Osteocyte (in vitro differentiated cells): ENCODE measurements at regions not wholly inside any gene's neighbourhood (a gene's known extent, or its start where the extent isn't known, plus 50 kb on each side); places are given as distances from the start of the nearest gene placed in this dataset.

Experiments used
- DNase-seq: peaks from one replicate; pipeline ENCODE4 v3.0.0; 2021; ENCODE audit warnings: mixed read lengths; ENCODE audit not compliant: unreplicated experiment; ENCODE audit errors: extremely low spot score
- H3K27ac Mint-ChIP-seq: one replicate; pipeline ENCODE4 v1.8.0; 2021; ENCODE audit warnings: mild to moderate bottlenecking, mixed read lengths; ENCODE audit not compliant: unreplicated experiment
- H3K27me3 Mint-ChIP-seq: one replicate; pipeline ENCODE4 v1.8.0; 2021; ENCODE audit warnings: mixed read lengths; ENCODE audit not compliant: unreplicated experiment
- H3K36me3 Mint-ChIP-seq: one replicate; pipeline ENCODE4 v1.8.0; 2021; ENCODE audit warnings: mixed read lengths; ENCODE audit not compliant: unreplicated experiment
- H3K4me1 Mint-ChIP-seq: one replicate; pipeline ENCODE4 v1.8.0; 2021; ENCODE audit warnings: mixed read lengths; ENCODE audit not compliant: unreplicated experiment
- H3K4me3 Mint-ChIP-seq: one replicate; pipeline ENCODE4 v1.8.0; 2021; ENCODE audit warnings: mild to moderate bottlenecking, moderate library complexity, mixed read lengths; ENCODE audit not compliant: unreplicated experiment
- H3K9me3 Mint-ChIP-seq: one replicate; pipeline ENCODE4 v1.8.0; 2021; ENCODE audit warnings: mixed read lengths; ENCODE audit not compliant: unreplicated experiment
- TF ChIP-seq, protein P1 (sequence below): fragments of 200-600 bp; sonication (generic); IDR thresholded peaks from 2 replicates; pipeline ENCODE4 v1.5.0; 2021; ENCODE audit warnings: antibody characterized with exemption, mild to moderate bottlenecking, moderate library complexity

- Mint-ChIP-seq H3K4me1 (no peaks in the 10 kb centered on the region), H3K27me3 (no peaks in the 10 kb centered on the region), H3K36me3 (no peaks in the 10 kb centered on the region), H3K4me3 (no peak overlapping the region), H3K9me3 (peaks cover 30% of the 10 kb centered on the region), H3K27ac (no peak overlapping the region)
- no peak for DNase-seq
- TF ChIP-seq, protein P1, sequence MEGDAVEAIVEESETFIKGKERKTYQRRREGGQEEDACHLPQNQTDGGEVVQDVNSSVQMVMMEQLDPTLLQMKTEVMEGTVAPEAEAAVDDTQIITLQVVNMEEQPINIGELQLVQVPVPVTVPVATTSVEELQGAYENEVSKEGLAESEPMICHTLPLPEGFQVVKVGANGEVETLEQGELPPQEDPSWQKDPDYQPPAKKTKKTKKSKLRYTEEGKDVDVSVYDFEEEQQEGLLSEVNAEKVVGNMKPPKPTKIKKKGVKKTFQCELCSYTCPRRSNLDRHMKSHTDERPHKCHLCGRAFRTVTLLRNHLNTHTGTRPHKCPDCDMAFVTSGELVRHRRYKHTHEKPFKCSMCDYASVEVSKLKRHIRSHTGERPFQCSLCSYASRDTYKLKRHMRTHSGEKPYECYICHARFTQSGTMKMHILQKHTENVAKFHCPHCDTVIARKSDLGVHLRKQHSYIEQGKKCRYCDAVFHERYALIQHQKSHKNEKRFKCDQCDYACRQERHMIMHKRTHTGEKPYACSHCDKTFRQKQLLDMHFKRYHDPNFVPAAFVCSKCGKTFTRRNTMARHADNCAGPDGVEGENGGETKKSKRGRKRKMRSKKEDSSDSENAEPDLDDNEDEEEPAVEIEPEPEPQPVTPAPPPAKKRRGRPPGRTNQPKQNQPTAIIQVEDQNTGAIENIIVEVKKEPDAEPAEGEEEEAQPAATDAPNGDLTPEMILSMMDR: no peak
These were observed 934.0 kb upstream of the EEF2KMT start for GRCh38 chr16:6031567-6031966.

DNA sequence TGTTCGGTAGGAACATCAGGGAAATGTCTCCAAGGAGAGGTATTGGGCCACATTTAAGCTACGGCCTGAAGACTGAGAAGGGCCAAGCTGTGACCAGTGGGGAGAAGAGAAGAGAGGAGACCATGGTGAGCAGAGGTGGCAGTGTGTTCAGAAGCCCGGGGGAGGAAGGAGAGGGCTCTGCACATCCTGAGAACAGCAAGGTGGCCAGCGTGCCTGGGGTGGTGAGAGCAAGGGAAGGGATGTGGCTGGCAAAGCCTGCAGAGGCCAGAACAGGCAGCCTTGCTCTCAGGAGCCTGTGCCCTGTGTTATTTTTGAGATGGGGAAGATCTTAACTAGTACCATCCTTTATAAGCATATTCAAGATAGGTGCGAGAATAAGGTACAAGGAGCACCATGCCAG is 933.5 kb upstream of the EEF2KMT start:
- Mint-ChIP-seq H3K4me3 (no peak overlapping the region), H3K9me3 (peaks cover 30% of the 10 kb centered on the region), H3K27ac (no peak overlapping the region), H3K4me1 (no peaks in the 10 kb centered on the region), H3K27me3 (no peaks in the 10 kb centered on the region), H3K36me3 (no peaks in the 10 kb centered on the region)
- DNase-seq: no peak
- TF ChIP-seq, protein P1: no peak

DNA sequence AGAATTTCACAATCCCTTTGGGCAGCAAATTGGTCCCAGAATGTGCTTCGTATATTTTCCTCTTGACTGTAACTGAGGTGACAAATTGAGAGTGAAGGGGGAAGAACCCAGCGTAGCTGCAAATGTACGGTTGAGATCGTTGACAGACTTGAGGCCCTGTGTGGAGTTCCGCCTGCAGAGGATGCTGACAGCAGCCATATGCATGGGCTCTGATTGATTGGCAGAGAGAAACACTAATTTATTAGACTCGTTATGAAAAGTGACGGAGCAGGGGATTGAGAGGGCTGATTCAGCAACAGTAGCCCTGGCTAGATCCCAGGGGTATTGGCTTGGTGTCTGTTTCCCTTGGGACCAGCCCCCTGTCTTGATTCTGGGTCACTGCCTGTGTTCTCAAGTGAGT is 930.1 kb upstream of the EEF2KMT start:
- no peaks in the 10 kb centered on the region for H3K27me3 Mint-ChIP-seq
- H3K4me3 Mint-ChIP-seq: no peak overlapping the region
- peaks cover 39% of the 10 kb centered on the region for H3K9me3 Mint-ChIP-seq
- no peaks in the 10 kb centered on the region for H3K4me1 Mint-ChIP-seq
- DNase-seq: no peak
- TF ChIP-seq, protein P1: no peak
- no peak overlapping the region for H3K27ac Mint-ChIP-seq
- no peaks in the 10 kb centered on the region for H3K36me3 Mint-ChIP-seq

DNA sequence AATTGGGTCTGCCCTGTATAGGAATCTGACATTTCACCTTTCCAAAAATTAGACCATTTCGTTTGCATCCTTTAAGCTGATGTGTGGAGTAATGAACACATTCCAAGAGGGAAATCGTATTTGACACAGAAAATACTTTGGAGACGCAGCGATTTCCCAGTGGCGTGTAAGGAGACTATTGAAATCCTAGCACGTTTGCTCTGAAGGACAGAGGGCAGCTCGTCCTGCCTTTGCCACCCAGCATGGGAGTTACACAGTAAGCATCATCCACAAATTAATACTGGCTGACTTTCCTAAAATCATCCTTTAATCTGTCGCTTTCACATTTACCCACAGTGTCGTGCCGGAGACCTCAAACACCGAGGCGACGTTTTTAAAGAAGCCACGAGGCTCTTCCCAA is 925.9 kb upstream of the EEF2KMT start:
- Mint-ChIP-seq H3K27ac (no peak overlapping the region), H3K4me3 (no peak overlapping the region), H3K4me1 (no peaks in the 10 kb centered on the region), H3K9me3 (peaks cover 29% of the 10 kb centered on the region), H3K36me3 (no peaks in the 10 kb centered on the region), H3K27me3 (peaks cover 2% of the 10 kb centered on the region)
- DNase-seq: no peak
- TF ChIP-seq, protein P1: no peak

DNA sequence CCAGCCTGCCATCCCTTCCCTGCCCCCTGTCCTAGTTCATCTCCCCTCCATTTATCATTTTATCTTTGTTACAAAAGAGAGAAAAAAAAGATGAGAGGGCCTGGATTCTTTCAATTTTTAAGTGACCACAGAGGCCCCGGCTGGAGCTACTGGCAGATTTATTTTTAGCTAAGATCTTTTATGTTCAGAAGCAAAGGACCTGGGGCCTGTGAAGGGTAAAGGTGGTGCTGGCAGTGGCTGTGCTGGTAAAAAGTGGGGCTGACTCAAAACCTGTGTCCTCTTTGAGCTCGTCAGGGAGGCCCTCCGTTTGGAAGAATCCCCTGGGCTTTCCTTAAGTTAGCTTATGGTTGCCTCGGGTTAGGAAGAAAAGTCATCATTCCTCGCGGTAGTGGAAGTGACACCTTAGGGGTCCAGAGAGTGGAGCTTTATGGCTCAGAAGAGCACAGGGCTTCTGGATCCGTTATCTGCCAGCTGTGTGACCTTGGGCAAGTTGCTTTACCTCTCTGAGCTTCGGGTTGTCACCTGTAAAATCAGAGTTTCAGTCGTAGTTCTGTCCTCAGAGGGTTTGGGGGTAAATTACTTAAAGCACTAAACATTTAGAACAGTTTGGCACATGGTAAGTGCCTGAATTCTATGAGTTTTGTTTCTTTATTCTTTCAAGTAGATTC is 923.8 kb upstream of the EEF2KMT start:
- no peak overlapping the region for H3K27ac Mint-ChIP-seq
- peaks cover 16% of the 10 kb centered on the region for H3K9me3 Mint-ChIP-seq
- no peaks in the 10 kb centered on the region for H3K4me1 Mint-ChIP-seq
- H3K27me3 Mint-ChIP-seq: peaks cover 6% of the 10 kb centered on the region
- no peak for DNase-seq
- H3K4me3 Mint-ChIP-seq: no peak overlapping the region
- no peaks in the 10 kb centered on the region for H3K36me3 Mint-ChIP-seq
- TF ChIP-seq, protein P1: no peak
